PC-9 (cell line): ENCODE measurements at regions not wholly inside any gene's neighbourhood (a gene's known extent, or its start where the extent isn't known, plus 50 kb on each side); places are given as distances from the start of the nearest gene placed in this dataset.

ENCODE experiments used
- EZH2 ChIP-seq: fragments of 200-600 bp; sonication (generic); IDR thresholded peaks from 2 replicates; pipeline ENCODE4 v1.8.0; 2017; ENCODE audit warnings: antibody characterized with exemption, low read depth
- TF ChIP-seq, protein P1 (sequence below): fragments of 200-600 bp; sonication (generic); conservative IDR thresholded peaks from 2 replicates; pipeline ENCODE4 v1.6.1; 2017; ENCODE audit warnings: mixed run types, antibody characterized with exemption, mild to moderate bottlenecking, moderate library complexity

DNA sequence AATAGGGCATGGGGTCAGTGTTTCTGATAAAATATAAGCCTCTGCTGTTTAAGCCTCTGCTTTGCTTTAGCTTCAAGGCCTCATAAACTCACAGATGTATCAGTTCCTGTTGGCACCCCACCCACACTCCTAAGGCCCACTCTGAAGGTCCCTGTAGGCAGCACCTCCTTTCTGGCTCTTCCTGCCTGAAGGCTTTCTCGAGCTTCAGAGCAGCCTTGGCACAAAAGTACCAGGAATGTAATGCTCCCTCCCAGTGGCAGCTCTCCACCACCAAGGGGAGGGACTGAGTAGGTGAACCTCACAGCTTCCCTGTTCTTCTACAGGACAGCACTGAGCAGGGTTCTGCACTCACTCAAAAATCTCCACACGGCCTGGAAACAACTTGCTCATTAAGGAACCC is 102.2 kb downstream of the ABHD5 start:
- TF ChIP-seq, protein P1, sequence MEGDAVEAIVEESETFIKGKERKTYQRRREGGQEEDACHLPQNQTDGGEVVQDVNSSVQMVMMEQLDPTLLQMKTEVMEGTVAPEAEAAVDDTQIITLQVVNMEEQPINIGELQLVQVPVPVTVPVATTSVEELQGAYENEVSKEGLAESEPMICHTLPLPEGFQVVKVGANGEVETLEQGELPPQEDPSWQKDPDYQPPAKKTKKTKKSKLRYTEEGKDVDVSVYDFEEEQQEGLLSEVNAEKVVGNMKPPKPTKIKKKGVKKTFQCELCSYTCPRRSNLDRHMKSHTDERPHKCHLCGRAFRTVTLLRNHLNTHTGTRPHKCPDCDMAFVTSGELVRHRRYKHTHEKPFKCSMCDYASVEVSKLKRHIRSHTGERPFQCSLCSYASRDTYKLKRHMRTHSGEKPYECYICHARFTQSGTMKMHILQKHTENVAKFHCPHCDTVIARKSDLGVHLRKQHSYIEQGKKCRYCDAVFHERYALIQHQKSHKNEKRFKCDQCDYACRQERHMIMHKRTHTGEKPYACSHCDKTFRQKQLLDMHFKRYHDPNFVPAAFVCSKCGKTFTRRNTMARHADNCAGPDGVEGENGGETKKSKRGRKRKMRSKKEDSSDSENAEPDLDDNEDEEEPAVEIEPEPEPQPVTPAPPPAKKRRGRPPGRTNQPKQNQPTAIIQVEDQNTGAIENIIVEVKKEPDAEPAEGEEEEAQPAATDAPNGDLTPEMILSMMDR: no peak
- TF ChIP-seq EZH2: no peak
